Neural cell (in vitro differentiated cells): ENCODE measurements at regions not wholly inside any gene's neighbourhood (a gene's known extent, or its start where the extent isn't known, plus 50 kb on each side); places are given as distances from the start of the nearest gene placed in this dataset.
"Not testable (repeated sequence)": the region's sequence is repeated elsewhere in the genome, so short reads cannot be mapped to it uniquely, and the experiment has no call there.

Experiments used
- H2AFZ ChIP-seq: fragments of 200-600, 300-800 bp; sonication (generic), shearing (Covaris generic); 2 replicates; pipeline ENCODE4 v1.6.0; 2014; ENCODE audit warnings: low read depth, mild to moderate bottlenecking, antibody characterized with exemption, low read length, moderate library complexity
- H3F3A ChIP-seq: fragments of 200-600 bp; shearing (Covaris generic); 2 replicates; pipeline ENCODE4 v1.6.1; 2016; ENCODE audit warnings: mild to moderate bottlenecking, moderate library complexity, mixed read lengths, antibody characterized with exemption, low read length; ENCODE audit not compliant: insufficient read depth, poor library complexity, severe bottlenecking
- H3K27ac ChIP-seq: fragments of 200-600, 300-800 bp; sonication (generic), shearing (Covaris generic); 2 replicates; pipeline ENCODE4 v1.5.1; 2014; ENCODE audit warnings: mild to moderate bottlenecking, low read length, moderate library complexity
- H3K27me3 ChIP-seq: fragments of 300-800, 200-600 bp; sonication (generic), shearing (Covaris generic); 2 replicates; pipeline ENCODE4 v1.6.0; 2014; ENCODE audit warnings: mild to moderate bottlenecking, low read depth, low read length, moderate library complexity; ENCODE audit not compliant: insufficient read depth
- H3K36me3 ChIP-seq: fragments of 300-800, 200-600 bp; sonication (generic), shearing (Covaris generic); 2 replicates; pipeline ENCODE4 v1.5.1; 2014; ENCODE audit warnings: mild to moderate bottlenecking, antibody characterized with exemption, low read length, moderate library complexity; ENCODE audit not compliant: insufficient read depth
- H3K4me2 ChIP-seq: fragments of 300-800, 200-600 bp; sonication (generic), shearing (Covaris generic); 2 replicates; pipeline ENCODE4 v1.6.0; 2014; ENCODE audit warnings: mild to moderate bottlenecking, low read length
- H3K4me3 ChIP-seq: fragments of 300-800, 200-600 bp; sonication (generic), shearing (Covaris generic); 2 replicates; pipeline ENCODE4 v1.5.1; 2014; ENCODE audit warnings: mild to moderate bottlenecking, low read length, moderate library complexity
- H3K79me2 ChIP-seq: fragments of 200-600 bp; shearing (Covaris generic); replicated peaks from 2 replicates; pipeline ENCODE4 v1.6.0; 2014; ENCODE audit warnings: mild to moderate bottlenecking, low read length, moderate library complexity; ENCODE audit not compliant: insufficient read depth
- H3K9ac ChIP-seq: fragments of 300-800, 200-600 bp; sonication (generic), shearing (Covaris generic); 2 replicates; pipeline ENCODE4 v1.6.1; 2016; ENCODE audit warnings: mild to moderate bottlenecking, low read length, mixed read lengths
- H3K9me2 ChIP-seq: fragments of 200-600 bp; shearing (Covaris generic); 2 replicates; pipeline ENCODE4 v1.6.1; 2016; ENCODE audit warnings: mild to moderate bottlenecking, low read length, mixed read lengths; ENCODE audit not compliant: insufficient read depth
- H3K9me3 ChIP-seq: fragments of 200-600, 300-800 bp; sonication (generic), shearing (Covaris generic); 2 replicates; pipeline ENCODE4 v1.6.1; 2016; ENCODE audit warnings: mild to moderate bottlenecking, mixed run types, low read length, moderate library complexity, mixed read lengths
- H4K20me1 ChIP-seq: fragments of 200-600 bp; shearing (Covaris generic); 2 replicates; pipeline ENCODE4 v1.6.1; 2016; ENCODE audit warnings: mild to moderate bottlenecking, mixed run types; ENCODE audit not compliant: insufficient read depth
- CTCF ChIP-seq: fragments of 450-650 bp; IDR thresholded peaks from 2 replicates; pipeline ENCODE4 v1.5.1; 2014; ENCODE audit warnings: antibody characterized with exemption, mild to moderate bottlenecking, moderate library complexity; ENCODE audit not compliant: poor library complexity, severe bottlenecking
- EP300 ChIP-seq: fragments of 450-650 bp; conservative IDR thresholded peaks from 2 replicates; pipeline ENCODE4 v1.6.1; 2014; ENCODE audit warnings: antibody characterized with exemption, mild to moderate bottlenecking, moderate library complexity; ENCODE audit not compliant: poor library complexity, severe bottlenecking
- EZH2 ChIP-seq: fragments of 200-600, 300-800 bp; shearing (Covaris generic), sonication (generic); IDR thresholded peaks from 2 replicates; pipeline ENCODE4 v1.6.1; 2014; ENCODE audit warnings: antibody characterized with exemption, low read length, borderline replicate concordance, mild to moderate bottlenecking; ENCODE audit not compliant: insufficient read depth, poor library complexity, severe bottlenecking
- MXI1 ChIP-seq: fragments of 450-650 bp; conservative IDR thresholded peaks from 2 replicates; pipeline ENCODE4 v1.6.1; 2014; ENCODE audit warnings: antibody characterized with exemption, mild to moderate bottlenecking; ENCODE audit not compliant: poor library complexity, severe bottlenecking
- POLR2AphosphoS5 ChIP-seq: IDR thresholded peaks from 2 replicates; pipeline ENCODE4 v1.6.1; 2012
- RAD21 ChIP-seq: fragments of 450-650 bp; conservative IDR thresholded peaks from 2 replicates; pipeline ENCODE4 v1.6.1; 2014; ENCODE audit warnings: antibody characterized with exemption, mild to moderate bottlenecking, moderate library complexity
- REST ChIP-seq: IDR thresholded peaks from 2 replicates; pipeline ENCODE4 v1.6.1; 2012; ENCODE audit warnings: borderline replicate concordance
- SMC3 ChIP-seq: fragments of 450-650 bp; conservative IDR thresholded peaks from 2 replicates; pipeline ENCODE4 v1.6.1; 2014; ENCODE audit warnings: antibody characterized with exemption, mild to moderate bottlenecking, moderate library complexity; ENCODE audit not compliant: poor library complexity
- TAF1 ChIP-seq: IDR thresholded peaks from 2 replicates; pipeline ENCODE4 v1.6.1; 2012; ENCODE audit warnings: low read depth

GRCh38 chr2:142792328-142792727 lies 85.1 kb upstream of the KYNU start:
- H3F3A ChIP-seq, H4K20me1 ChIP-seq, H3K4me3 ChIP-seq, H2AFZ ChIP-seq, H3K36me3 ChIP-seq, H3K27ac ChIP-seq, H3K9me3 ChIP-seq, H3K4me2 ChIP-seq, H3K9ac ChIP-seq, H3K9me2 ChIP-seq, H3K79me2 ChIP-seq, H3K27me3 ChIP-seq: not testable (repeated sequence)

- Histone ChIP-seq H3K9ac (no peak overlapping the region), H3K79me2 (no peaks in the 10 kb centered on the region), H3K9me2 (no peaks in the 10 kb centered on the region), H3K9me3 (no peaks in the 10 kb centered on the region), H4K20me1 (no peaks in the 10 kb centered on the region), H3K36me3 (no peaks in the 10 kb centered on the region), H3F3A (no peaks in the 10 kb centered on the region), H2AFZ (no peak overlapping the region), H3K4me2 (no peak overlapping the region), H3K27me3 (no peaks in the 10 kb centered on the region), H3K27ac (no peak overlapping the region), H3K4me3 (no peak overlapping the region)
- TF ChIP-seq SMC3 (no peak), EP300 (no peak), POLR2AphosphoS5 (no peak), MXI1 (no peak), CTCF (no peak), RAD21 (no peak)
These were observed 86.1 kb upstream of the KYNU start for GRCh38 chr2:142791335-142791734.

- H2AFZ ChIP-seq: no peak overlapping the region
- no peak overlapping the region for H3K27ac ChIP-seq
- H3K9me3 ChIP-seq: no peaks in the 10 kb centered on the region
- no peak overlapping the region for H3K4me2 ChIP-seq
- H3K27me3 ChIP-seq: no peaks in the 10 kb centered on the region
- no peak overlapping the region for H3K9ac ChIP-seq
- H3K79me2 ChIP-seq: no peaks in the 10 kb centered on the region
- no peaks in the 10 kb centered on the region for H3K9me2 ChIP-seq
- H4K20me1 ChIP-seq: no peaks in the 10 kb centered on the region
- H3K4me3 ChIP-seq: no peak overlapping the region
- no peaks in the 10 kb centered on the region for H3F3A ChIP-seq
- H3K36me3 ChIP-seq: no peaks in the 10 kb centered on the region
- no peak for TF ChIP-seq EZH2
- no peak for TF ChIP-seq RAD21
- no peak for TF ChIP-seq TAF1
- TF ChIP-seq CTCF: no peak
- no peak for TF ChIP-seq SMC3
- no peak for TF ChIP-seq MXI1
- no peak for TF ChIP-seq POLR2AphosphoS5
- no peak for TF ChIP-seq REST
- no peak for TF ChIP-seq EP300
These were observed 90.4 kb upstream of the KYNU start for GRCh38 chr2:142786918-142787702.
